ENCODE measurements at regions not wholly inside any gene's neighbourhood (a gene's known extent, or its start where the extent isn't known, plus 50 kb on each side); places are given as distances from the start of the nearest gene placed in this dataset.

DNA sequence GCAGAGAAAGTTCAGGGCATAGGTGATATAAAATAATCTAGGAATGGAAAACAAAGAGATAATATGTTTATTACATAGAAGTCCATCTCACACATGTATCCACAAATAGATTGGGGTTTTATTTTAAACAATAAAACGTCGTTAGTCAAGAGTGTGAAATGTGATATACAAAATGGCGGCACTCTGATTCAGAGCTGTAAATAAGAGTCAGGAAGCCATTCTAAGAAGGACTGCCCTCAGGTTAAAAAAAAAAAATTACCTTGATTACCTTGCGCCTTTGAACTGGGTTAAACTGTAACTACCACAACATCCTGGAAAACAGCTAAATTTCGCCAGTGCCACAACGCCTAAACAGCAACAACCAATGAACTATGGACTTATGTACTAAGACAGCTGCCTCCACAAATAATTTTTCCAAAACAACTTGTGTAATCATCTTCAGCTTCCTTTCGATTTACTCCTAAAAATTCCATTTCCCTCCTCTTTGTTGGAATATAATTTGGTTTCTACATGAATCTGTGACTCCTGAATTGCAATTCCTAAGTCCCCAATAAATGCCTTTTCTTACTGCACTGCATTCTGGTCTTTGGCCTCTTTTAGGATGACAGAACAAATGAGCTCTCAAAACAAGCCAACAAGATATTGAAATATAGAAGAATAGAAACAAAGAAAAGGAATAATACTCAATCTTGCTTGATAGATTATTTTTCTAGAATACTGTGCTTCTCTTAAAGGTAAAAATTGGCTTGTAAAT lies 1019.5 kb upstream of the MAP3K7 start:
- Histone ChIP-seq H3K4me1 (ENCODE audit: control insufficient read depth, extremely low read depth, insufficient read depth, low read length) (no peaks in the 10 kb centered on the region), H4K20me1 (ENCODE audit: control insufficient read depth, extremely low read depth, insufficient read depth, low read length) (no peaks in the 10 kb centered on the region), H3K36me3 (ENCODE audit: control insufficient read depth, insufficient read depth, low read length) (no peaks in the 10 kb centered on the region), H2AFZ (ENCODE audit: low read length) (no peak overlapping the region), H3K9ac (ENCODE audit: insufficient read depth, low read length) (no peak overlapping the region), H3K79me2 (ENCODE audit: control insufficient read depth, insufficient read depth, low read length) (no peaks in the 10 kb centered on the region), H3K9me3 (ENCODE audit: control insufficient read depth, insufficient read depth, low read depth, low read length) (no peaks in the 10 kb centered on the region), H3K4me3 (replicated peaks in 1 of 4; ENCODE audit: control extremely low read depth in 1 of 4, insufficient read depth in 1 of 4, low read depth in 3 of 4, low read length in 4 of 4) (no peak overlapping the region), H3K27ac (ENCODE audit: insufficient read depth, low read length) (no peak overlapping the region), H3K4me2 (ENCODE audit: extremely low read depth, insufficient read depth, low read length) (no peak overlapping the region), H3K27me3 (ENCODE audit: control insufficient read depth, insufficient read depth, low read length) (no peaks in the 10 kb centered on the region)
- no peak for TF ChIP-seq CTCF (conservative IDR thresholded peaks at IDR 0.05 in 1 of 2, IDR thresholded peaks at IDR 0.05 in 1 of 2; ENCODE audit: low read depth in 1 of 2, low read length in 2 of 2)
- TF ChIP-seq EZH2 (IDR thresholded peaks at IDR 0.05; ENCODE audit: low read length, missing control alignments): no peak
- no peak for DNase-seq (ENCODE audit: low read depth in 2 of 2)

- Histone ChIP-seq H2AFZ (ENCODE audit: low read length) (no peak overlapping the region), H3K36me3 (ENCODE audit: control insufficient read depth, insufficient read depth, low read length) (no peaks in the 10 kb centered on the region), H3K4me1 (ENCODE audit: control insufficient read depth, extremely low read depth, insufficient read depth, low read length) (no peaks in the 10 kb centered on the region), H3K27me3 (ENCODE audit: control insufficient read depth, insufficient read depth, low read length) (no peaks in the 10 kb centered on the region), H3K4me3 (replicated peaks in 1 of 4; ENCODE audit: control extremely low read depth in 1 of 4, insufficient read depth in 1 of 4, low read depth in 3 of 4, low read length in 4 of 4) (no peak overlapping the region), H3K4me2 (ENCODE audit: extremely low read depth, insufficient read depth, low read length) (no peak overlapping the region), H3K79me2 (ENCODE audit: control insufficient read depth, insufficient read depth, low read length) (no peaks in the 10 kb centered on the region), H4K20me1 (ENCODE audit: control insufficient read depth, extremely low read depth, insufficient read depth, low read length) (no peaks in the 10 kb centered on the region), H3K27ac (ENCODE audit: insufficient read depth, low read length) (no peak overlapping the region), H3K9ac (ENCODE audit: insufficient read depth, low read length) (no peak overlapping the region), H3K9me3 (ENCODE audit: control insufficient read depth, insufficient read depth, low read depth, low read length) (no peaks in the 10 kb centered on the region)
- DNase-seq (ENCODE audit: low read depth in 2 of 2): no peak
- TF ChIP-seq EZH2 (IDR thresholded peaks at IDR 0.05; ENCODE audit: low read length, missing control alignments): no peak
- no peak for TF ChIP-seq CTCF (conservative IDR thresholded peaks at IDR 0.05 in 1 of 2, IDR thresholded peaks at IDR 0.05 in 1 of 2; ENCODE audit: low read depth in 1 of 2, low read length in 2 of 2)
These were observed 1013.7 kb upstream of the MAP3K7 start for GRCh38 chr6:91600561-91600960.

- no peak overlapping the region for H3K4me3 ChIP-seq (replicated peaks in 1 of 4; ENCODE audit: control extremely low read depth in 1 of 4, insufficient read depth in 1 of 4, low read depth in 3 of 4, low read length in 4 of 4)
- no peaks in the 10 kb centered on the region for H3K9me3 ChIP-seq (ENCODE audit: control insufficient read depth, insufficient read depth, low read depth, low read length)
- no peaks in the 10 kb centered on the region for H3K79me2 ChIP-seq (ENCODE audit: control insufficient read depth, insufficient read depth, low read length)
- no peaks in the 10 kb centered on the region for H3K36me3 ChIP-seq (ENCODE audit: control insufficient read depth, insufficient read depth, low read length)
- no peak for TF ChIP-seq CTCF (conservative IDR thresholded peaks at IDR 0.05 in 1 of 2, IDR thresholded peaks at IDR 0.05 in 1 of 2; ENCODE audit: low read depth in 1 of 2, low read length in 2 of 2)
- no peak for TF ChIP-seq EZH2 (IDR thresholded peaks at IDR 0.05; ENCODE audit: low read length, missing control alignments)
- no peaks in the 10 kb centered on the region for H3K4me1 ChIP-seq (ENCODE audit: control insufficient read depth, extremely low read depth, insufficient read depth, low read length)
- DNase-seq (ENCODE audit: low read depth in 2 of 2): no peak
- H3K27ac ChIP-seq (ENCODE audit: insufficient read depth, low read length): no peak overlapping the region
- H3K4me2 ChIP-seq (ENCODE audit: extremely low read depth, insufficient read depth, low read length): no peak overlapping the region
- H4K20me1 ChIP-seq (ENCODE audit: control insufficient read depth, extremely low read depth, insufficient read depth, low read length): no peaks in the 10 kb centered on the region
- H3K27me3 ChIP-seq (ENCODE audit: control insufficient read depth, insufficient read depth, low read length): no peaks in the 10 kb centered on the region
- no peak overlapping the region for H3K9ac ChIP-seq (ENCODE audit: insufficient read depth, low read length)
- no peak overlapping the region for H2AFZ ChIP-seq (ENCODE audit: low read length)
These were observed 1003.3 kb upstream of the MAP3K7 start for GRCh38 chr6:91590191-91590590.

Data from fibroblast of lung (primary cell).